ENCODE measurements at regions not wholly inside any gene's neighbourhood (a gene's known extent, or its start where the extent isn't known, plus 50 kb on each side); places are given as distances from the start of the nearest gene placed in this dataset.

GRCh38 chr18:7382328-7383001, 151.6 kb downstream of the LRRC30 start:
- DNase-seq (ENCODE audit: low spot score in 2 of 2): no peak
- no peaks in the 10 kb centered on the region for H3K9me3 ChIP-seq
- H3K27ac ChIP-seq: no peak overlapping the region
- no peaks in the 10 kb centered on the region for H3K27me3 ChIP-seq
- intact Hi-C loops (cut with DNase I): no loop called here
- H3K4me3 ChIP-seq: no peak overlapping the region
- H3K4me1 ChIP-seq: no peaks in the 10 kb centered on the region
- TF ChIP-seq CTCF (IDR thresholded peaks at IDR 0.05): no peak
- H3K36me3 ChIP-seq: no peaks in the 10 kb centered on the region

GRCh38 chr18:7383002-7383980, 152.4 kb downstream of the LRRC30 start:
- no peak for DNase-seq (ENCODE audit: low spot score in 2 of 2)
- Histone ChIP-seq H3K27me3 (no peaks in the 10 kb centered on the region), H3K36me3 (no peaks in the 10 kb centered on the region), H3K4me3 (no peak overlapping the region), H3K27ac (no peak overlapping the region), H3K4me1 (no peaks in the 10 kb centered on the region), H3K9me3 (no peaks in the 10 kb centered on the region)
- TF ChIP-seq CTCF (IDR thresholded peaks at IDR 0.05): no peak
- intact Hi-C loops (cut with DNase I): no loop called here

GRCh38 chr18:7388741-7389140, 157.9 kb downstream of the LRRC30 start:
- Histone ChIP-seq H3K9me3 (no peaks in the 10 kb centered on the region), H3K27me3 (no peaks in the 10 kb centered on the region), H3K36me3 (no peaks in the 10 kb centered on the region), H3K27ac (no peak overlapping the region), H3K4me1 (no peaks in the 10 kb centered on the region), H3K4me3 (no peak overlapping the region)
- intact Hi-C loops (cut with DNase I): no loop called here
- no peak for TF ChIP-seq CTCF (IDR thresholded peaks at IDR 0.05)
- no peak for DNase-seq (ENCODE audit: low spot score in 2 of 2)

- no peak for TF ChIP-seq CTCF (IDR thresholded peaks at IDR 0.05)
- no peak for DNase-seq (ENCODE audit: low spot score in 2 of 2)
- no peaks in the 10 kb centered on the region for H3K27me3 ChIP-seq
- H3K4me1 ChIP-seq: no peaks in the 10 kb centered on the region
- H3K9me3 ChIP-seq: no peaks in the 10 kb centered on the region
- intact Hi-C loops (cut with DNase I): no loop called here
- no peak overlapping the region for H3K4me3 ChIP-seq
- no peak overlapping the region for H3K27ac ChIP-seq
- H3K36me3 ChIP-seq: no peaks in the 10 kb centered on the region
Measured at GRCh38 chr18:7390731-7391492, 160.0 kb downstream of the LRRC30 start.

GRCh38 chr18:7393080-7393479, 162.2 kb downstream of the LRRC30 start:
- no peaks in the 10 kb centered on the region for H3K27me3 ChIP-seq
- DNase-seq (ENCODE audit: low spot score in 2 of 2): no peak
- H3K36me3 ChIP-seq: no peaks in the 10 kb centered on the region
- H3K4me1 ChIP-seq: no peaks in the 10 kb centered on the region
- H3K9me3 ChIP-seq: no peaks in the 10 kb centered on the region
- TF ChIP-seq CTCF (IDR thresholded peaks at IDR 0.05): no peak
- H3K27ac ChIP-seq: no peak overlapping the region
- intact Hi-C loops (cut with DNase I): no loop called here
- no peak overlapping the region for H3K4me3 ChIP-seq
